ENCODE measurements at regions not wholly inside any gene's neighbourhood (a gene's known extent, or its start where the extent isn't known, plus 50 kb on each side); places are given as distances from the start of the nearest gene placed in this dataset.

GRCh38 chr2:195057001-195057400 is 600.0 kb upstream of the SLC39A10 start:
- no peak for DNase-seq
- no peaks in the 10 kb centered on the region for H3K9me3 ChIP-seq
- no peak for TF ChIP-seq CTCF (IDR thresholded peaks at IDR 0.05)

GRCh38 chr2:195055996-195056395 is 601.0 kb upstream of the SLC39A10 start:
- no peak overlapping the region for H3K4me3 ChIP-seq
- TF ChIP-seq CTCF (IDR thresholded peaks at IDR 0.05), result no peak
- DNase-seq, result no peak
- no peak overlapping the region for H3K27ac ChIP-seq
- H3K27me3 ChIP-seq, result no peaks in the 10 kb centered on the region
- intact Hi-C loops (cut with DNase I; ENCODE audit: low total_unique reads), result no loop called here
- H3K4me1 ChIP-seq, result no peaks in the 10 kb centered on the region
- no peaks in the 10 kb centered on the region for H3K9me3 ChIP-seq
- no peaks in the 10 kb centered on the region for H3K36me3 ChIP-seq

More at GRCh38 chr2:195057001-195057400, 600.0 kb upstream of the SLC39A10 start:
- no peaks in the 10 kb centered on the region for H3K36me3 ChIP-seq
- intact Hi-C loops (cut with DNase I; ENCODE audit: low total_unique reads), result no loop called here
- no peak overlapping the region for H3K27ac ChIP-seq
- no peaks in the 10 kb centered on the region for H3K4me1 ChIP-seq
- no peak overlapping the region for H3K4me3 ChIP-seq
- no peaks in the 10 kb centered on the region for H3K27me3 ChIP-seq

GRCh38 chr2:195051401-195051800 is 605.6 kb upstream of the SLC39A10 start:
- H3K36me3 ChIP-seq, result no peaks in the 10 kb centered on the region
- intact Hi-C loops (cut with DNase I; ENCODE audit: low total_unique reads), result no loop called here
- no peak for TF ChIP-seq CTCF (IDR thresholded peaks at IDR 0.05)

DNA sequence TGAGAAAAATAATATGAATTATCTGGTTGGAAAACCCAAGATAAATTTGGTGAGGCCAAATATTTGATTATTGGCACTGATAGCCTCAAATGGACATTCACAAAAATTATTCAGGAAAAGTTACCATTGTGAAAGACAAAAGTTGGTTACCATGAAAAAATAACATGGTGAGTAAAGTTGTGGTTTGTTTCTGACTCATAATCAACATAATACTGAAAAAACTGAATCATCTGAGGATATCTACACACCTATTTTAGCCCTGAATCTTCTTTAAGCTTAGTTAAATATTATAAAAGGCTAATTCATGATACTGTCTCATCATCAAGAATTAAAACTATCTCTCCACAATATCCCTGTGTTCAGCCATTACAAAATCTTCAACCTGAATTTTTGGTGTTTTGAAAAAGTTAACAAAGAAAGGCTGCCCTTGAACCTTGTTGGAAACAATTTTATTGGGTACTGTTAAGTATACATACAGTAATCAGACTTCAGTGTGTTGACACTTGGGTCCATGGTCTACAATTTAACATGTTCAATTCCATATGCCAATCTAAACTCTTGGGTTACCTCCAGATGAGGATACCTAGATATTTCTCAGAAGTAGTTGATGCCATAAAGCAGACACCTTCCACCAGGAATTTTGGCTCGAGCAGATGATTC is 607.5 kb upstream of the SLC39A10 start:
- intact Hi-C loops (cut with DNase I; ENCODE audit: low total_unique reads), result no loop called here

More at GRCh38 chr2:195051401-195051800, 605.6 kb upstream of the SLC39A10 start:
- no peaks in the 10 kb centered on the region for H3K27me3 ChIP-seq
- H3K4me3 ChIP-seq, result no peak overlapping the region
- no peak overlapping the region for H3K27ac ChIP-seq
- H3K9me3 ChIP-seq, result no peaks in the 10 kb centered on the region
- no peak for DNase-seq
- no peaks in the 10 kb centered on the region for H3K4me1 ChIP-seq

GRCh38 chr2:195047955-195048354 is 609.1 kb upstream of the SLC39A10 start:
- intact Hi-C loops (cut with DNase I; ENCODE audit: low total_unique reads), result no loop called here
- DNase-seq, result no peak
- Histone ChIP-seq H3K27ac (no peak overlapping the region), H3K4me1 (no peaks in the 10 kb centered on the region), H3K36me3 (no peaks in the 10 kb centered on the region), H3K27me3 (no peaks in the 10 kb centered on the region), H3K9me3 (no peaks in the 10 kb centered on the region), H3K4me3 (no peak overlapping the region)
- TF ChIP-seq CTCF (IDR thresholded peaks at IDR 0.05), result no peak

More for the DNA sequence above, 607.5 kb upstream of the SLC39A10 start:
- no peak overlapping the region for H3K27ac ChIP-seq
- TF ChIP-seq CTCF (IDR thresholded peaks at IDR 0.05), result no peak
- H3K27me3 ChIP-seq, result no peaks in the 10 kb centered on the region
- no peak overlapping the region for H3K4me3 ChIP-seq
- H3K36me3 ChIP-seq, result no peaks in the 10 kb centered on the region
- no peak for DNase-seq
- H3K9me3 ChIP-seq, result no peaks in the 10 kb centered on the region
- H3K4me1 ChIP-seq, result no peaks in the 10 kb centered on the region

- H3K9me3 ChIP-seq, result no peaks in the 10 kb centered on the region
- no peak overlapping the region for H3K4me3 ChIP-seq
- no peaks in the 10 kb centered on the region for H3K4me1 ChIP-seq
- intact Hi-C loops (cut with DNase I; ENCODE audit: low total_unique reads), result no loop called here
- no peaks in the 10 kb centered on the region for H3K36me3 ChIP-seq
- no peak overlapping the region for H3K27ac ChIP-seq
- TF ChIP-seq CTCF (IDR thresholded peaks at IDR 0.05), result no peak
- H3K27me3 ChIP-seq, result no peaks in the 10 kb centered on the region
- DNase-seq, result no peak
These were observed 612.2 kb upstream of the SLC39A10 start for GRCh38 chr2:195044801-195045200.

All from tibial artery (tissue), 4 donors.